HepG2 (cell line): ENCODE measurements at regions not wholly inside any gene's neighbourhood (a gene's known extent, or its start where the extent isn't known, plus 50 kb on each side); places are given as distances from the start of the nearest gene placed in this dataset.

Experiments used
- ATAC-seq: fragments of 200-7000 bp; cut with Tn5 transposase; 3 replicates; pipeline ENCODE4 v1.9.1; 2020; ENCODE audit warnings: mild to moderate bottlenecking, moderate library complexity
- BruUV-seq: library from RNA; stranded (reverse); fragments of 400-500 nt; replicated peaks from 2 replicates; lab custom pipeline; 2021; lab: Mats Ljungman, UMichigan
- CTCF ChIA-PET: fragments of 300-600 bp; formaldehyde crosslinking; extraction: SDS; loops from one replicate; lab custom pipeline; 2021; ENCODE audit warnings: low total read pairs, inconsistent platforms, low intra/inter-chr PET ratio; lab: Yijun Ruan, JAX
- POLR2A ChIA-PET: fragments of 350-600 bp; sonication (Branson Sonifier 250); formaldehyde crosslinking; loops from one replicate; lab custom pipeline; 2020; ENCODE audit warnings: antibody characterized with exemption, inconsistent platforms; lab: Yijun Ruan, JAX
- DNase-seq: peaks from one replicate; pipeline ENCODE4 v3.0.0-alpha.2; 2015; ENCODE audit warnings: low spot score
- FAIRE-seq: peaks from 3 replicates; lab custom pipeline; 2011; peaks lifted over from hg19 to GRCh38; lab: Jason Lieb, UNC
- H2AFZ ChIP-seq: one replicate; pipeline ENCODE4 v1.6.1; 2011; ENCODE audit warnings: low read length, inconsistent platforms
- H3K27ac ChIP-seq: fragments of 300-600 bp; 3 replicates; pipeline ENCODE4 v1.8.0; 2011; ENCODE audit warnings: mixed run types, mild to moderate bottlenecking, mixed read lengths, low read length, inconsistent platforms; ENCODE audit not compliant: insufficient read depth; ENCODE audit errors: extremely low read length
- H3K27me3 ChIP-seq, 2 experiments: fragments of 200-600 bp in 1 of 2; 2 replicates in 1 of 2; 3 replicates in 1 of 2; pipeline versions ENCODE4 v1.6.0 to v1.8.0; 2011; ENCODE audit warnings: low read length in 2 of 2, mild to moderate bottlenecking in 2 of 2, moderate library complexity in 2 of 2, inconsistent platforms in 1 of 2; ENCODE audit not compliant: insufficient read depth in 2 of 2, control insufficient read depth in 1 of 2
- H3K36me3 ChIP-seq, 2 experiments: fragments of 200-600 bp in 1 of 2; replicated peaks in 1 of 2; 2 replicates in 1 of 2; 3 replicates in 1 of 2; pipeline versions ENCODE4 v1.5.1 to v1.8.0; 2011; ENCODE audit warnings: low read length in 2 of 2, inconsistent platforms in 1 of 2; ENCODE audit not compliant: insufficient read depth in 2 of 2, control insufficient read depth in 1 of 2
- H3K4me1 ChIP-seq: 2 replicates; pipeline ENCODE4 v1.5.1; 2012; ENCODE audit warnings: low read length, inconsistent platforms; ENCODE audit not compliant: insufficient read depth
- H3K4me2 ChIP-seq: 2 replicates; pipeline ENCODE4 v1.6.0; 2011; ENCODE audit warnings: low read depth, low read length, inconsistent platforms
- H3K4me3 ChIP-seq, 3 experiments: fragments of 200-600 bp in 1 of 3; sonication (generic), shearing (Covaris generic) in 1 of 3; replicated peaks in 1 of 3; 2 replicates each; pipeline ENCODE4 v1.5.1; 2011 to 2016; ENCODE audit warnings: low read length in 3 of 3, inconsistent platforms in 2 of 3, low read depth in 2 of 3, mild to moderate bottlenecking in 2 of 3, control low read depth in 1 of 3, mixed read lengths in 1 of 3; ENCODE audit not compliant: insufficient read depth in 1 of 3
- H3K79me2 ChIP-seq: one replicate; pipeline ENCODE4 v1.6.1; 2011; ENCODE audit warnings: low read length, inconsistent platforms; ENCODE audit not compliant: insufficient read depth
- H3K9ac ChIP-seq: 2 replicates; pipeline ENCODE4 v1.6.0; 2011; ENCODE audit warnings: mild to moderate bottlenecking, low read depth, low read length, inconsistent platforms; ENCODE audit not compliant: insufficient read depth
- H3K9me3 ChIP-seq: 2 replicates; pipeline ENCODE4 v1.5.1; 2012; ENCODE audit warnings: mild to moderate bottlenecking, low read length
- H4K20me1 ChIP-seq: 2 replicates; pipeline ENCODE4 v1.6.0; 2011; ENCODE audit warnings: inconsistent platforms, mild to moderate bottlenecking, low read length, moderate library complexity; ENCODE audit not compliant: insufficient read depth
- BHLHE40 ChIP-seq: IDR thresholded peaks from 2 replicates; pipeline ENCODE4 v1.6.1; 2011; ENCODE audit warnings: low read length, improper control_type of control experiment
- NR1H2 ChIP-seq: sonication (generic); formaldehyde crosslinking; IDR thresholded peaks from 2 replicates; pipeline ENCODE4 v1.8.1; 2022; ENCODE audit warnings: low read depth, missing genetic modification reagents, borderline replicate concordance
- RXRA ChIP-seq: sonication (generic); formaldehyde crosslinking; IDR thresholded peaks from 2 replicates; pipeline ENCODE4 v1.5.1; 2020; ENCODE audit warnings: missing genetic modification reagents
- YY1 ChIP-seq: IDR thresholded peaks from 2 replicates; pipeline ENCODE4 v1.6.1; 2011; ENCODE audit warnings: low read length, low read depth, moderate library complexity, mild to moderate bottlenecking; ENCODE audit not compliant: insufficient read depth, insufficient replicate concordance
- ZNF207 ChIP-seq: fragments of 450-650 bp; IDR thresholded peaks from 2 replicates; pipeline ENCODE4 v1.6.1; 2016; ENCODE audit warnings: antibody characterized with exemption, borderline replicate concordance
- ZNF274 ChIP-seq: sonication (generic); formaldehyde crosslinking; IDR thresholded peaks from 2 replicates; pipeline ENCODE4 v1.5.1; 2020; ENCODE audit warnings: mild to moderate bottlenecking, missing genetic modification reagents
- ZNF329 ChIP-seq: sonication (generic); formaldehyde crosslinking; IDR thresholded peaks from 2 replicates; pipeline ENCODE4 v1.9.0; 2021; ENCODE audit warnings: low read depth, mild to moderate bottlenecking, missing genetic modification reagents
- ZNF563 ChIP-seq: sonication (generic); formaldehyde crosslinking; IDR thresholded peaks from 2 replicates; pipeline ENCODE4 v1.8.0; 2022; ENCODE audit warnings: mild to moderate bottlenecking, moderate library complexity, missing genetic modification reagents
- whole genome bisulfite sequencing: methylation state at CpG from one replicate; pipeline ENCODE4 v1.1.6; 2017; ENCODE audit warnings: low lambda C conversion rate; 5-methylcytosine and 5-hydroxymethylcytosine counted together
- in situ Hi-C: cut with HindIII; loops from 2 replicates; pipeline ENCODE4 v1.10.0; 2017; ENCODE audit warnings: low pct_unique_long_range_greater_than_20kb; ENCODE audit not compliant: extremely low pct_ligation_motif_present
- intact Hi-C: fragments of 100-400 bp; cut with micrococcal nuclease; formaldehyde crosslinking; loops from one replicate; pipeline ENCODE4 v1.10.0; 2022; ENCODE audit not compliant: unreplicated experiment
- TF ChIP-seq, protein P1 (sequence below): sonication (generic); formaldehyde crosslinking; IDR thresholded peaks from 2 replicates; pipeline ENCODE4 v1.4.0; 2020; ENCODE audit warnings: missing genetic modification reagents, mild to moderate bottlenecking, borderline replicate concordance

- H3K4me3 ChIP-seq: no peak overlapping the region
- H4K20me1 ChIP-seq: no peaks in the 10 kb centered on the region
- no peaks in the 10 kb centered on the region for H3K79me2 ChIP-seq
- intact Hi-C loops (no loop called here), in situ Hi-C loops (no loop called here)
- ATAC-seq (no peak), DNase-seq (no peak), FAIRE-seq (no peak)
- H3K9me3 ChIP-seq: no peaks in the 10 kb centered on the region
- no peaks in the 10 kb centered on the region for H3K36me3 ChIP-seq
- H3K4me1 ChIP-seq: no peaks in the 10 kb centered on the region
- TF ChIP-seq YY1: no peak
- TF ChIP-seq ZNF329 (CRISPR knock-in tag): no peak
- TF ChIP-seq ZNF207: no peak
- TF ChIP-seq ZNF274 (CRISPR knock-in tag): no peak
- no peak for TF ChIP-seq ZNF563 (CRISPR knock-in tag)
- TF ChIP-seq BHLHE40: no peak
- TF ChIP-seq RXRA (CRISPR knock-in tag): no peak
- no peak for TF ChIP-seq NR1H2 (CRISPR knock-in tag)
- TF ChIP-seq, protein P1, sequence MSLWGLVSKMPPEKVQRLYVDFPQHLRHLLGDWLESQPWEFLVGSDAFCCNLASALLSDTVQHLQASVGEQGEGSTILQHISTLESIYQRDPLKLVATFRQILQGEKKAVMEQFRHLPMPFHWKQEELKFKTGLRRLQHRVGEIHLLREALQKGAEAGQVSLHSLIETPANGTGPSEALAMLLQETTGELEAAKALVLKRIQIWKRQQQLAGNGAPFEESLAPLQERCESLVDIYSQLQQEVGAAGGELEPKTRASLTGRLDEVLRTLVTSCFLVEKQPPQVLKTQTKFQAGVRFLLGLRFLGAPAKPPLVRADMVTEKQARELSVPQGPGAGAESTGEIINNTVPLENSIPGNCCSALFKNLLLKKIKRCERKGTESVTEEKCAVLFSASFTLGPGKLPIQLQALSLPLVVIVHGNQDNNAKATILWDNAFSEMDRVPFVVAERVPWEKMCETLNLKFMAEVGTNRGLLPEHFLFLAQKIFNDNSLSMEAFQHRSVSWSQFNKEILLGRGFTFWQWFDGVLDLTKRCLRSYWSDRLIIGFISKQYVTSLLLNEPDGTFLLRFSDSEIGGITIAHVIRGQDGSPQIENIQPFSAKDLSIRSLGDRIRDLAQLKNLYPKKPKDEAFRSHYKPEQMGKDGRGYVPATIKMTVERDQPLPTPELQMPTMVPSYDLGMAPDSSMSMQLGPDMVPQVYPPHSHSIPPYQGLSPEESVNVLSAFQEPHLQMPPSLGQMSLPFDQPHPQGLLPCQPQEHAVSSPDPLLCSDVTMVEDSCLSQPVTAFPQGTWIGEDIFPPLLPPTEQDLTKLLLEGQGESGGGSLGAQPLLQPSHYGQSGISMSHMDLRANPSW: no peak
- H3K27me3 ChIP-seq: no peaks in the 10 kb centered on the region; a peak in 1 of 5 replicates
- no peak overlapping the region for H2AFZ ChIP-seq
- ChIA-PET POLR2A (no interaction called here), CTCF (no interaction called here)
- WGBS: 48% methylated on average over 5 of the region's 5 CpGs
- no TSS peak for BruUV-seq
- no peak overlapping the region for H3K9ac ChIP-seq
- H3K27ac ChIP-seq: no peak overlapping the region
- H3K4me2 ChIP-seq: no peak overlapping the region
Observed at GRCh38 chr21:31394309-31394708, 50.2 kb upstream of the TIAM1 start.
